HG03457 (cell line): ENCODE measurements at regions not wholly inside any gene's neighbourhood (a gene's known extent, or its start where the extent isn't known, plus 50 kb on each side); places are given as distances from the start of the nearest gene placed in this dataset.
"Not testable (repeated sequence)": the region's sequence is repeated elsewhere in the genome, so short reads cannot be mapped to it uniquely, and the experiment has no call there.

Experiments
- ATAC-seq: cut with Tn5 transposase; IDR thresholded peaks from one replicate; pipeline ENCODE4 v1.9.1; 2021; ENCODE audit warnings: moderate number of reproducible peaks; ENCODE audit not compliant: unreplicated experiment

- no peak for ATAC-seq
These were observed 311.7 kb downstream of the HIVEP2 start for GRCh38 chr6:142633317-142633716.

GRCh38 chr6:142635130-142635529 is 309.8 kb downstream of the HIVEP2 start:
- ATAC-seq, result no peak

GRCh38 chr6:142637624-142638351 is 307.2 kb downstream of the HIVEP2 start:
- ATAC-seq, result no peak

GRCh38 chr6:142642651-142643050 is 302.3 kb downstream of the HIVEP2 start:
- ATAC-seq, result no peak

GRCh38 chr6:142644866-142645265 is 300.1 kb downstream of the HIVEP2 start:
- ATAC-seq, result no peak

GRCh38 chr6:142645663-142646062 is 299.3 kb downstream of the HIVEP2 start:
- no peak for ATAC-seq

GRCh38 chr6:142647449-142648035 is 297.4 kb downstream of the HIVEP2 start:
- no peak for ATAC-seq

- no peak for ATAC-seq
These were observed 296.9 kb downstream of the HIVEP2 start for GRCh38 chr6:142648036-142648451.

GRCh38 chr6:142648526-142648925 is 296.4 kb downstream of the HIVEP2 start:
- ATAC-seq, result no peak

- not testable (repeated sequence) for ATAC-seq
These were observed 295.3 kb downstream of the HIVEP2 start for GRCh38 chr6:142649438-142650234.

GRCh38 chr6:142651384-142651783 is 293.6 kb downstream of the HIVEP2 start:
- ATAC-seq, result no peak

- ATAC-seq, result no peak
These were observed 291.1 kb downstream of the HIVEP2 start for GRCh38 chr6:142653710-142654420.

GRCh38 chr6:142659661-142660060 is 285.3 kb downstream of the HIVEP2 start:
- no peak for ATAC-seq

- no peak for ATAC-seq
These were observed 279.6 kb downstream of the HIVEP2 start for GRCh38 chr6:142665393-142665792.

- no peak for ATAC-seq
These were observed 278.3 kb downstream of the HIVEP2 start for GRCh38 chr6:142666599-142667185.

GRCh38 chr6:142669471-142670351 is 275.3 kb downstream of the HIVEP2 start:
- no peak for ATAC-seq

- peak; percentile 91 for ATAC-seq
These were observed 273.2 kb downstream of the HIVEP2 start for GRCh38 chr6:142671791-142672190.

- no peak for ATAC-seq
These were observed 269.5 kb downstream of the HIVEP2 start for GRCh38 chr6:142675517-142675916.

- ATAC-seq, result no peak
These were observed 268.9 kb downstream of the HIVEP2 start for GRCh38 chr6:142676027-142676443.
